WTC11 (cell line): ENCODE measurements at regions not wholly inside any gene's neighbourhood (a gene's known extent, or its start where the extent isn't known, plus 50 kb on each side); places are given as distances from the start of the nearest gene placed in this dataset.

ENCODE experiments used
- ATAC-seq: fragments of 200-7000 bp; cut with Tn5 transposase; 2 replicates; pipeline ENCODE4 v1.10.0; 2021; ENCODE audit warnings: mild to moderate bottlenecking, moderate library complexity
- CTCF ChIA-PET: fragments of 300-600 bp; sonication (Branson Sonifier 250); formaldehyde crosslinking; loops from one replicate; lab custom pipeline; 2021; ENCODE audit warnings: antibody characterized with exemption; lab: Charles Lee
- POLR2A ChIA-PET: fragments of 350-600 bp; sonication (Branson Sonifier 250); formaldehyde crosslinking; loops from one replicate; lab custom pipeline; 2021; ENCODE audit warnings: antibody characterized with exemption; lab: Charles Lee
- DNase-seq: peaks from one replicate; pipeline ENCODE4 v3.0.0; 2021; ENCODE audit warnings: low spot score
- H3K27ac Mint-ChIP-seq: 2 replicates; pipeline ENCODE4 v1.8.0; 2021; ENCODE audit warnings: mixed read lengths
- H3K27me3 Mint-ChIP-seq: 2 replicates; pipeline ENCODE4 v1.8.0; 2021; ENCODE audit warnings: low read depth, mild to moderate bottlenecking, moderate library complexity, mixed read lengths
- H3K36me3 Mint-ChIP-seq: 2 replicates; pipeline ENCODE4 v1.8.0; 2021; ENCODE audit warnings: mixed read lengths
- H3K4me1 Mint-ChIP-seq: 2 replicates; pipeline ENCODE4 v1.8.0; 2022; ENCODE audit warnings: mixed read lengths
- H3K4me3 Mint-ChIP-seq: 2 replicates; pipeline ENCODE4 v1.8.0; 2021; ENCODE audit warnings: mild to moderate bottlenecking, moderate library complexity, mixed read lengths
- H3K9me3 Mint-ChIP-seq: 2 replicates; pipeline ENCODE4 v1.8.0; 2021; ENCODE audit warnings: mixed read lengths
- ATF1 ChIP-seq: sonication (generic); formaldehyde crosslinking; IDR thresholded peaks from 2 replicates; pipeline ENCODE4 v1.8.1; 2023; ENCODE audit warnings: mild to moderate bottlenecking, moderate library complexity, missing genetic modification reagents
- CBFB ChIP-seq: sonication (generic); formaldehyde crosslinking; IDR thresholded peaks from 2 replicates; pipeline ENCODE4 v1.8.1; 2022; ENCODE audit warnings: mild to moderate bottlenecking, low read depth, missing genetic modification reagents
- CREB1 ChIP-seq: sonication (generic); formaldehyde crosslinking; IDR thresholded peaks from 2 replicates; pipeline ENCODE4 v1.8.0; 2023; ENCODE audit warnings: mild to moderate bottlenecking, missing genetic modification reagents
- CREM ChIP-seq: sonication (generic); formaldehyde crosslinking; IDR thresholded peaks from 2 replicates; pipeline ENCODE4 v1.8.1; 2022; ENCODE audit warnings: mild to moderate bottlenecking, missing genetic modification reagents, moderate library complexity
- EMX1 ChIP-seq: fragments of 250-450 bp; sonication (Bioruptor Pico); IDR thresholded peaks from 2 replicates; pipeline ENCODE4 v1.8.0; 2021; ENCODE audit warnings: mild to moderate bottlenecking
- FOXK1 ChIP-seq: sonication (generic); formaldehyde crosslinking; IDR thresholded peaks from 2 replicates; pipeline ENCODE4 v1.8.0; 2022; ENCODE audit warnings: mild to moderate bottlenecking, moderate library complexity, missing genetic modification reagents
- KAT7 ChIP-seq: sonication (generic); formaldehyde crosslinking; IDR thresholded peaks from 2 replicates; pipeline ENCODE4 v1.8.1; 2023; ENCODE audit warnings: missing genetic modification reagents, mild to moderate bottlenecking, borderline replicate concordance
- NFATC4 ChIP-seq: fragments of 250-450 bp; sonication (Bioruptor Pico); IDR thresholded peaks from 2 replicates; pipeline ENCODE4 v1.9.0; 2021; ENCODE audit warnings: mild to moderate bottlenecking
- NFE2L1 ChIP-seq: sonication (generic); formaldehyde crosslinking; IDR thresholded peaks from 2 replicates; pipeline ENCODE4 v1.8.1; 2023; ENCODE audit warnings: missing genetic modification reagents
- NFYB ChIP-seq: sonication (generic); formaldehyde crosslinking; conservative IDR thresholded peaks from 2 replicates; pipeline ENCODE4 v1.8.0; 2022; ENCODE audit warnings: low read depth, missing genetic modification reagents
- OVOL2 ChIP-seq: fragments of 250-450 bp; sonication (Bioruptor Pico); IDR thresholded peaks from 2 replicates; pipeline ENCODE4 v1.9.0; 2021; ENCODE audit warnings: mild to moderate bottlenecking, borderline replicate concordance
- TEAD1 ChIP-seq: sonication (generic); formaldehyde crosslinking; IDR thresholded peaks from 2 replicates; pipeline ENCODE4 v1.8.0; 2022; ENCODE audit warnings: mild to moderate bottlenecking, missing genetic modification reagents
- TP53 ChIP-seq: sonication (generic); formaldehyde crosslinking; IDR thresholded peaks from 2 replicates; pipeline ENCODE4 v1.8.1; 2023; ENCODE audit warnings: mild to moderate bottlenecking, missing genetic modification reagents
- ZNF121 ChIP-seq: sonication (generic); formaldehyde crosslinking; IDR thresholded peaks from 2 replicates; pipeline ENCODE4 v1.8.0; 2023; ENCODE audit warnings: missing genetic modification reagents
- ZNF232 ChIP-seq: sonication (generic); formaldehyde crosslinking; IDR thresholded peaks from 2 replicates; pipeline ENCODE4 v1.8.0; 2022; ENCODE audit warnings: mild to moderate bottlenecking, missing genetic modification reagents
- ZNF396 ChIP-seq: fragments of 250-450 bp; sonication (Bioruptor Pico); IDR thresholded peaks from 2 replicates; pipeline ENCODE4 v1.8.0; 2021; ENCODE audit warnings: mild to moderate bottlenecking, moderate library complexity, borderline replicate concordance
- ZNF671 ChIP-seq: fragments of 250-450 bp; sonication (Bioruptor Pico); IDR thresholded peaks from 2 replicates; pipeline ENCODE4 v1.8.0; 2021; ENCODE audit warnings: mild to moderate bottlenecking
- TF ChIP-seq, protein P1 (sequence below): sonication (generic); formaldehyde crosslinking; IDR thresholded peaks from 2 replicates; pipeline ENCODE4 v1.8.0; 2022; ENCODE audit warnings: mild to moderate bottlenecking, missing genetic modification reagents
- TF ChIP-seq, protein P2 (sequence below): sonication (generic); formaldehyde crosslinking; IDR thresholded peaks from 2 replicates; pipeline ENCODE4 v1.8.1; 2022; ENCODE audit warnings: mild to moderate bottlenecking, moderate library complexity, missing genetic modification reagents
- TF ChIP-seq, protein P3 (sequence below): fragments of 250-450 bp; sonication (Bioruptor Pico); IDR thresholded peaks from 2 replicates; pipeline ENCODE4 v1.9.0; 2021; ENCODE audit warnings: moderate library complexity, mild to moderate bottlenecking, inconsistent platforms, borderline replicate concordance
- TF ChIP-seq, protein P4 (sequence below): sonication (generic); formaldehyde crosslinking; IDR thresholded peaks from 2 replicates; pipeline ENCODE4 v1.8.1; 2022; ENCODE audit warnings: low read depth, mild to moderate bottlenecking, moderate library complexity, missing genetic modification reagents, borderline replicate concordance
- TF ChIP-seq, protein P5 (sequence below): fragments of 250-450 bp; sonication (Bioruptor Pico); IDR thresholded peaks from 2 replicates; pipeline ENCODE4 v1.9.0; 2021; ENCODE audit warnings: mild to moderate bottlenecking
- TF ChIP-seq, protein P6 (sequence below): fragments of 200-600 bp; IDR thresholded peaks from 2 replicates; pipeline ENCODE4 v1.8.0; 2022; ENCODE audit warnings: antibody characterized with exemption
- TF ChIP-seq, protein P7 (sequence below): sonication (generic); formaldehyde crosslinking; IDR thresholded peaks from 2 replicates; pipeline ENCODE4 v1.8.1; 2022; ENCODE audit warnings: missing genetic modification reagents, borderline replicate concordance

DNA sequence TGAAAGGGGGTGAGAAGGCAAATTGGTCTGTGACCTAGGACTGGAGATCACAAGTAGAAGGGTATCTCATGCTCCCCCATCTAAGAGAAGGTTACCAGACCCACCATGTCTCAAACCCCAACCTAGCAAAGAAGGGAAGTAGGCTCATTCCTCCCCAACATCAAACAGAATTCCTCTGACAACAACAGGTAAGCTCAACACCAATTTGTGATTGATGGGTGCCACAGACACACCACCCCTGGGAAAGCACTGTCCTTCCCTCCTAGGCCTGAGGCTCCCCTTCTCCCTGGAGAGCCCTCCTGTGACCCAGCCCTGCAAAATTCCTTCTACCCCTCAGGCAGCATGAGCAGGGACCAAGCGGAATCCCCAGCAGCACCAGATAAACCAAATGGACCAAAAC, 154.3 kb downstream of the BUD13 start:
- TF ChIP-seq EMX1 (CRISPR knock-in tag) (no peak), OVOL2 (CRISPR knock-in tag) (no peak), NFE2L1 (CRISPR knock-in tag) (no peak), FOXK1 (no peak), ZNF396 (no peak), NFATC4 (CRISPR knock-in tag) (no peak), KAT7 (CRISPR knock-in tag) (no peak), CREB1 (CRISPR knock-in tag) (no peak), TEAD1 (CRISPR knock-in tag) (no peak), ATF1 (CRISPR knock-in tag) (no peak)
- TF ChIP-seq, protein P1, sequence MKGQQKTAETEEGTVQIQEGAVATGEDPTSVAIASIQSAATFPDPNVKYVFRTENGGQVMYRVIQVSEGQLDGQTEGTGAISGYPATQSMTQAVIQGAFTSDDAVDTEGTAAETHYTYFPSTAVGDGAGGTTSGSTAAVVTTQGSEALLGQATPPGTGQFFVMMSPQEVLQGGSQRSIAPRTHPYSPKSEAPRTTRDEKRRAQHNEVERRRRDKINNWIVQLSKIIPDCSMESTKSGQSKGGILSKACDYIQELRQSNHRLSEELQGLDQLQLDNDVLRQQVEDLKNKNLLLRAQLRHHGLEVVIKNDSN: no peak
- TF ChIP-seq, protein P2, sequence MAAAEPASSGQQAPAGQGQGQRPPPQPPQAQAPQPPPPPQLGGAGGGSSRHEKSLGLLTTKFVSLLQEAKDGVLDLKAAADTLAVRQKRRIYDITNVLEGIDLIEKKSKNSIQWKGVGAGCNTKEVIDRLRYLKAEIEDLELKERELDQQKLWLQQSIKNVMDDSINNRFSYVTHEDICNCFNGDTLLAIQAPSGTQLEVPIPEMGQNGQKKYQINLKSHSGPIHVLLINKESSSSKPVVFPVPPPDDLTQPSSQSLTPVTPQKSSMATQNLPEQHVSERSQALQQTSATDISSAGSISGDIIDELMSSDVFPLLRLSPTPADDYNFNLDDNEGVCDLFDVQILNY (CRISPR knock-in tag): no peak
- TF ChIP-seq, protein P3, sequence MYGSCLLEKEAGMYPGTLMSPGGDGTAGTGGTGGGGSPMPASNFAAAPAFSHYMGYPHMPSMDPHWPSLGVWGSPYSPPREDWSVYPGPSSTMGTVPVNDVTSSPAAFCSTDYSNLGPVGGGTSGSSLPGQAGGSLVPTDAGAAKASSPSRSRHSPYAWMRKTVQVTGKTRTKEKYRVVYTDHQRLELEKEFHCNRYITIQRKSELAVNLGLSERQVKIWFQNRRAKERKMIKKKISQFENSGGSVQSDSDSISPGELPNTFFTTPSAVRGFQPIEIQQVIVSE (CRISPR knock-in tag): no peak
- TF ChIP-seq, protein P4, sequence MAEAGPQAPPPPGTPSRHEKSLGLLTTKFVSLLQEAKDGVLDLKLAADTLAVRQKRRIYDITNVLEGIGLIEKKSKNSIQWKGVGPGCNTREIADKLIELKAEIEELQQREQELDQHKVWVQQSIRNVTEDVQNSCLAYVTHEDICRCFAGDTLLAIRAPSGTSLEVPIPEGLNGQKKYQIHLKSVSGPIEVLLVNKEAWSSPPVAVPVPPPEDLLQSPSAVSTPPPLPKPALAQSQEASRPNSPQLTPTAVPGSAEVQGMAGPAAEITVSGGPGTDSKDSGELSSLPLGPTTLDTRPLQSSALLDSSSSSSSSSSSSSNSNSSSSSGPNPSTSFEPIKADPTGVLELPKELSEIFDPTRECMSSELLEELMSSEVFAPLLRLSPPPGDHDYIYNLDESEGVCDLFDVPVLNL (CRISPR knock-in tag): no peak
- TF ChIP-seq, all 79 proteins: peak for 0
- H3K4me1 Mint-ChIP-seq: no peaks in the 10 kb centered on the region
- POLR2A ChIA-PET: no interaction called here
- no peak for DNase-seq
- H3K27ac Mint-ChIP-seq: no peak overlapping the region
- H3K4me3 Mint-ChIP-seq: no peak overlapping the region
- H3K27me3 Mint-ChIP-seq: peaks cover 13% of the 10 kb centered on the region
- 0 out of 2 replicates have a peak, but pooled peaks cover 2% of the 10 kb centered on the region for H3K9me3 Mint-ChIP-seq
- CTCF ChIA-PET: no interaction called here
- H3K36me3 Mint-ChIP-seq: no peaks in the 10 kb centered on the region
- no peak for ATAC-seq

DNA sequence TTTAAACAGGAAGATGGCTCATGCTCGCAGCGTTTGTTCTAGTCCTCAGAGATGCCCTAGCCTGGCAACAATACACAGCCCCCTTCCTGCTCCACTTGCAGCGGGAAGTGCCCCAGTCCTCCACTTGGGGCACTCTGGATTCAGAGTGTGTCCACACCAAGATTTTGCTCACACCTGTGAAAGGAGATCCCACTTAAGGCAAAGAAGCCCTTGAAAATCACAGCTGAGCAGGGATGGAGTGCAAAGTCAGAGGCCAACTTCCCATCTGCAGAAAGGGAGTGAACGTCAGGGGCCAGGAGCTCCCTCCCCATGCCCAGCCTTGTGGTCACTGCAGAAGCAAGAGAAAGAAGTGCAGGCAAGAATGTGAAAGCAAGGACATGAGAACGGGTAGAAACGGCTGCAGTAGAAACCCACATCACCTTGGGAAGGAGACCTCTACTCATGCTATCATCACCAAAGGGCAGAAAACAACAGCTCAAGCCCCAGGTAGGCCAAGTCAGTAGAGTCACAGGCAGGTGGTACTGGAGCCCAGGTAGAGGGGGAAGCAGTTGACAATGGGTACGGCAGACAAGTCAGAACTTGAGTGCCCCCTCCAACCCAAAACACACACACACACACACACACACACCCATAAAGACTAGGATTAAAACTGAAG, 157.4 kb downstream of the BUD13 start:
- Mint-ChIP-seq H3K9me3 (no peaks in the 10 kb centered on the region), H3K36me3 (no peaks in the 10 kb centered on the region), H3K27me3 (peaks cover 7% of the 10 kb centered on the region), H3K27ac (no peak overlapping the region), H3K4me1 (no peaks in the 10 kb centered on the region), H3K4me3 (no peak overlapping the region)
- DNase-seq: no peak
- ChIA-PET CTCF (interaction anchor here (0.8 kb wide), 1 partner anchor 34 kb away, joined by 3 read pairs; no protein-coding TSS in a partner anchor), POLR2A (no interaction called here)
- peak; percentile 57; the same call in 1 of the 2 replicates for ATAC-seq
- TF ChIP-seq, protein P5, sequence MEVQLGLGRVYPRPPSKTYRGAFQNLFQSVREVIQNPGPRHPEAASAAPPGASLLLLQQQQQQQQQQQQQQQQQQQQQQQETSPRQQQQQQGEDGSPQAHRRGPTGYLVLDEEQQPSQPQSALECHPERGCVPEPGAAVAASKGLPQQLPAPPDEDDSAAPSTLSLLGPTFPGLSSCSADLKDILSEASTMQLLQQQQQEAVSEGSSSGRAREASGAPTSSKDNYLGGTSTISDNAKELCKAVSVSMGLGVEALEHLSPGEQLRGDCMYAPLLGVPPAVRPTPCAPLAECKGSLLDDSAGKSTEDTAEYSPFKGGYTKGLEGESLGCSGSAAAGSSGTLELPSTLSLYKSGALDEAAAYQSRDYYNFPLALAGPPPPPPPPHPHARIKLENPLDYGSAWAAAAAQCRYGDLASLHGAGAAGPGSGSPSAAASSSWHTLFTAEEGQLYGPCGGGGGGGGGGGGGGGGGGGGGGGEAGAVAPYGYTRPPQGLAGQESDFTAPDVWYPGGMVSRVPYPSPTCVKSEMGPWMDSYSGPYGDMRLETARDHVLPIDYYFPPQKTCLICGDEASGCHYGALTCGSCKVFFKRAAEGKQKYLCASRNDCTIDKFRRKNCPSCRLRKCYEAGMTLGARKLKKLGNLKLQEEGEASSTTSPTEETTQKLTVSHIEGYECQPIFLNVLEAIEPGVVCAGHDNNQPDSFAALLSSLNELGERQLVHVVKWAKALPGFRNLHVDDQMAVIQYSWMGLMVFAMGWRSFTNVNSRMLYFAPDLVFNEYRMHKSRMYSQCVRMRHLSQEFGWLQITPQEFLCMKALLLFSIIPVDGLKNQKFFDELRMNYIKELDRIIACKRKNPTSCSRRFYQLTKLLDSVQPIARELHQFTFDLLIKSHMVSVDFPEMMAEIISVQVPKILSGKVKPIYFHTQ (CRISPR knock-in tag): no peak
- TF ChIP-seq ZNF232 (CRISPR knock-in tag): no peak
- TF ChIP-seq EMX1 (CRISPR knock-in tag): no peak
- TF ChIP-seq CREM (CRISPR knock-in tag): no peak
- TF ChIP-seq, protein P6, sequence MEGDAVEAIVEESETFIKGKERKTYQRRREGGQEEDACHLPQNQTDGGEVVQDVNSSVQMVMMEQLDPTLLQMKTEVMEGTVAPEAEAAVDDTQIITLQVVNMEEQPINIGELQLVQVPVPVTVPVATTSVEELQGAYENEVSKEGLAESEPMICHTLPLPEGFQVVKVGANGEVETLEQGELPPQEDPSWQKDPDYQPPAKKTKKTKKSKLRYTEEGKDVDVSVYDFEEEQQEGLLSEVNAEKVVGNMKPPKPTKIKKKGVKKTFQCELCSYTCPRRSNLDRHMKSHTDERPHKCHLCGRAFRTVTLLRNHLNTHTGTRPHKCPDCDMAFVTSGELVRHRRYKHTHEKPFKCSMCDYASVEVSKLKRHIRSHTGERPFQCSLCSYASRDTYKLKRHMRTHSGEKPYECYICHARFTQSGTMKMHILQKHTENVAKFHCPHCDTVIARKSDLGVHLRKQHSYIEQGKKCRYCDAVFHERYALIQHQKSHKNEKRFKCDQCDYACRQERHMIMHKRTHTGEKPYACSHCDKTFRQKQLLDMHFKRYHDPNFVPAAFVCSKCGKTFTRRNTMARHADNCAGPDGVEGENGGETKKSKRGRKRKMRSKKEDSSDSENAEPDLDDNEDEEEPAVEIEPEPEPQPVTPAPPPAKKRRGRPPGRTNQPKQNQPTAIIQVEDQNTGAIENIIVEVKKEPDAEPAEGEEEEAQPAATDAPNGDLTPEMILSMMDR: no peak
- TF ChIP-seq, protein P7, sequence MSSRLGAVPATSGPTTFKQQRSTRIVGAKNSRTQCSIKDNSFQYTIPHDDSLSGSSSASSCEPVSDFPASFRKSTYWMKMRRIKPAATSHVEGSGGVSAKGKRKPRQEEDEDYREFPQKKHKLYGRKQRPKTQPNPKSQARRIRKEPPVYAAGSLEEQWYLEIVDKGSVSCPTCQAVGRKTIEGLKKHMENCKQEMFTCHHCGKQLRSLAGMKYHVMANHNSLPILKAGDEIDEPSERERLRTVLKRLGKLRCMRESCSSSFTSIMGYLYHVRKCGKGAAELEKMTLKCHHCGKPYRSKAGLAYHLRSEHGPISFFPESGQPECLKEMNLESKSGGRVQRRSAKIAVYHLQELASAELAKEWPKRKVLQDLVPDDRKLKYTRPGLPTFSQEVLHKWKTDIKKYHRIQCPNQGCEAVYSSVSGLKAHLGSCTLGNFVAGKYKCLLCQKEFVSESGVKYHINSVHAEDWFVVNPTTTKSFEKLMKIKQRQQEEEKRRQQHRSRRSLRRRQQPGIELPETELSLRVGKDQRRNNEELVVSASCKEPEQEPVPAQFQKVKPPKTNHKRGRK (CRISPR knock-in tag): no peak
- no peak for TF ChIP-seq CBFB (CRISPR knock-in tag)
- TF ChIP-seq ZNF121: no peak
- no peak for TF ChIP-seq FOXK1
- TF ChIP-seq ZNF671: no peak
- TF ChIP-seq TP53 (CRISPR knock-in tag): no peak
- TF ChIP-seq, protein P4 (CRISPR knock-in tag): no peak
- TF ChIP-seq NFYB (CRISPR knock-in tag): no peak
